ENCODE measurements at regions not wholly inside any gene's neighbourhood (a gene's known extent, or its start where the extent isn't known, plus 50 kb on each side); places are given as distances from the start of the nearest gene placed in this dataset.

GRCh38 chr2:151098841-151099240 is 162.8 kb downstream of the RBM43 start:
- H4K8ac ChIP-seq (replicated peaks; ENCODE audit: insufficient read length, low read depth, low read length), result no peak overlapping the region
- no peak for DNase-seq
- no peak overlapping the region for H3K4me2 ChIP-seq (ENCODE audit: insufficient read depth, insufficient read length, low read length)
- H3K79me1 ChIP-seq (ENCODE audit: insufficient read depth, low read depth, low read length, poor library complexity, severe bottlenecking), result no peaks in the 10 kb centered on the region
- no peak overlapping the region for H2BK5ac ChIP-seq (ENCODE audit: insufficient read length, low read length)
- no peaks in the 10 kb centered on the region for H3K27me3 ChIP-seq (ENCODE audit: insufficient read depth, low read length)
- H2BK20ac ChIP-seq (ENCODE audit: low read depth, low read length, poor library complexity, severe bottlenecking), result no peak overlapping the region
- no peak overlapping the region for H3K9ac ChIP-seq (ENCODE audit: extremely low read depth, insufficient read length, low read length)
- H3T11ph ChIP-seq (ENCODE audit: low read length), result no peak overlapping the region
- H2AFZ ChIP-seq (ENCODE audit: low read length), result no peak overlapping the region
- H3K4me3 Mint-ChIP-seq, result no peak overlapping the region
- H2BK12ac ChIP-seq (ENCODE audit: insufficient read length, low read depth, low read length), result no peak overlapping the region
- H4K20me1 ChIP-seq (ENCODE audit: control insufficient read depth, insufficient read depth, insufficient read length), result no peaks in the 10 kb centered on the region
- H2AK5ac ChIP-seq (ENCODE audit: insufficient read length, low read length), result no peak overlapping the region
- H3K79me2 ChIP-seq (ENCODE audit: insufficient read depth, low read length), result no peaks in the 10 kb centered on the region
- no peak overlapping the region for H3K14ac ChIP-seq (ENCODE audit: insufficient read depth, low read length)
- H3K36me3 Mint-ChIP-seq (ENCODE audit: insufficient read depth in 1 of 3, low read depth in 3 of 3), result peaks cover 0 to 4% (median 2%) of the 10 kb centered on the region in 3 experiments; a peak in 4 of 7 replicates
- H3K9me3 Mint-ChIP-seq, result peaks cover 0 to 2% of the 10 kb centered on the region in 2 experiments; a peak in 1 of 5 replicates
- H3K4me1 Mint-ChIP-seq, result peaks cover 8 to 12% of the 10 kb centered on the region in 2 experiments; a peak in 3 of 4 replicates
- no peak overlapping the region for H3K4ac ChIP-seq (ENCODE audit: low read depth, low read length)
- H2BK15ac ChIP-seq (ENCODE audit: low read depth, low read length), result no peak overlapping the region
- TF ChIP-seq, protein P1, sequence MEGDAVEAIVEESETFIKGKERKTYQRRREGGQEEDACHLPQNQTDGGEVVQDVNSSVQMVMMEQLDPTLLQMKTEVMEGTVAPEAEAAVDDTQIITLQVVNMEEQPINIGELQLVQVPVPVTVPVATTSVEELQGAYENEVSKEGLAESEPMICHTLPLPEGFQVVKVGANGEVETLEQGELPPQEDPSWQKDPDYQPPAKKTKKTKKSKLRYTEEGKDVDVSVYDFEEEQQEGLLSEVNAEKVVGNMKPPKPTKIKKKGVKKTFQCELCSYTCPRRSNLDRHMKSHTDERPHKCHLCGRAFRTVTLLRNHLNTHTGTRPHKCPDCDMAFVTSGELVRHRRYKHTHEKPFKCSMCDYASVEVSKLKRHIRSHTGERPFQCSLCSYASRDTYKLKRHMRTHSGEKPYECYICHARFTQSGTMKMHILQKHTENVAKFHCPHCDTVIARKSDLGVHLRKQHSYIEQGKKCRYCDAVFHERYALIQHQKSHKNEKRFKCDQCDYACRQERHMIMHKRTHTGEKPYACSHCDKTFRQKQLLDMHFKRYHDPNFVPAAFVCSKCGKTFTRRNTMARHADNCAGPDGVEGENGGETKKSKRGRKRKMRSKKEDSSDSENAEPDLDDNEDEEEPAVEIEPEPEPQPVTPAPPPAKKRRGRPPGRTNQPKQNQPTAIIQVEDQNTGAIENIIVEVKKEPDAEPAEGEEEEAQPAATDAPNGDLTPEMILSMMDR (conservative IDR thresholded peaks at IDR 0.05), result no peak
- no peak overlapping the region for H3K56ac ChIP-seq (ENCODE audit: insufficient read length, low read depth, low read length)
- H3K18ac ChIP-seq (ENCODE audit: insufficient read length, low read depth, low read length), result no peak overlapping the region
- H4K91ac ChIP-seq (ENCODE audit: insufficient read length, low read depth, low read length), result no peak overlapping the region
- no peak overlapping the region for H3K23ac ChIP-seq (ENCODE audit: insufficient read length, low read depth, low read length)
- no peaks in the 10 kb centered on the region for H3K23me2 ChIP-seq (ENCODE audit: insufficient read length, low read depth, low read length, poor library complexity, severe bottlenecking)
- H2BK120ac ChIP-seq (ENCODE audit: low read depth, low read length, poor library complexity, severe bottlenecking), result no peak overlapping the region
- no peak overlapping the region for H4K5ac ChIP-seq (ENCODE audit: insufficient read length, low read depth, low read length)
- H3K27ac Mint-ChIP-seq, result no peak overlapping the region
- no peaks in the 10 kb centered on the region; the same call in 1 of the 2 replicates for H3K27me3 Mint-ChIP-seq (ENCODE audit: low read depth)
- no peaks in the 10 kb centered on the region for H3K4me1 ChIP-seq (ENCODE audit: insufficient read depth, low read length)
- H3K27ac ChIP-seq (ENCODE audit: insufficient read length, low read depth, low read length), result no peak overlapping the region
- no peaks in the 10 kb centered on the region for H3K9me3 ChIP-seq (ENCODE audit: control insufficient read depth, low read depth, low read length)

Data from H9 (cell line).